ENCODE measurements at regions not wholly inside any gene's neighbourhood (a gene's known extent, or its start where the extent isn't known, plus 50 kb on each side); places are given as distances from the start of the nearest gene placed in this dataset.

- TF ChIP-seq CTCF (IDR thresholded peaks at IDR 0.05; ENCODE audit: low read depth, low read length) (no peak), POLR2A (IDR thresholded peaks at IDR 0.05; ENCODE audit: extremely low read depth, insufficient read length) (no peak), MAX (IDR thresholded peaks at IDR 0.05; ENCODE audit: low read depth, low read length) (no peak), MYC (IDR thresholded peaks at IDR 0.05; ENCODE audit: low read depth, low read length) (no peak)
Measured at GRCh38 chr15:54998661-54999060, 198.1 kb downstream of the RSL24D1 start.

Data from NB4 (cell line).